Neural cell (in vitro differentiated cells): ENCODE measurements at regions not wholly inside any gene's neighbourhood (a gene's known extent, or its start where the extent isn't known, plus 50 kb on each side); places are given as distances from the start of the nearest gene placed in this dataset.

ENCODE experiments used
- H2AFZ ChIP-seq: fragments of 200-600, 300-800 bp; sonication (generic), shearing (Covaris generic); 2 replicates; pipeline ENCODE4 v1.6.0; 2014; ENCODE audit warnings: low read depth, mild to moderate bottlenecking, antibody characterized with exemption, low read length, moderate library complexity
- H3F3A ChIP-seq: fragments of 200-600 bp; shearing (Covaris generic); 2 replicates; pipeline ENCODE4 v1.6.1; 2016; ENCODE audit warnings: mild to moderate bottlenecking, moderate library complexity, mixed read lengths, antibody characterized with exemption, low read length; ENCODE audit not compliant: insufficient read depth, poor library complexity, severe bottlenecking
- H3K27ac ChIP-seq: fragments of 200-600, 300-800 bp; sonication (generic), shearing (Covaris generic); 2 replicates; pipeline ENCODE4 v1.5.1; 2014; ENCODE audit warnings: mild to moderate bottlenecking, low read length, moderate library complexity
- H3K27me3 ChIP-seq: fragments of 300-800, 200-600 bp; sonication (generic), shearing (Covaris generic); 2 replicates; pipeline ENCODE4 v1.6.0; 2014; ENCODE audit warnings: mild to moderate bottlenecking, low read depth, low read length, moderate library complexity; ENCODE audit not compliant: insufficient read depth
- H3K36me3 ChIP-seq: fragments of 300-800, 200-600 bp; sonication (generic), shearing (Covaris generic); 2 replicates; pipeline ENCODE4 v1.5.1; 2014; ENCODE audit warnings: mild to moderate bottlenecking, antibody characterized with exemption, low read length, moderate library complexity; ENCODE audit not compliant: insufficient read depth
- H3K4me2 ChIP-seq: fragments of 300-800, 200-600 bp; sonication (generic), shearing (Covaris generic); 2 replicates; pipeline ENCODE4 v1.6.0; 2014; ENCODE audit warnings: mild to moderate bottlenecking, low read length
- H3K4me3 ChIP-seq: fragments of 300-800, 200-600 bp; sonication (generic), shearing (Covaris generic); 2 replicates; pipeline ENCODE4 v1.5.1; 2014; ENCODE audit warnings: mild to moderate bottlenecking, low read length, moderate library complexity
- H3K79me2 ChIP-seq: fragments of 200-600 bp; shearing (Covaris generic); replicated peaks from 2 replicates; pipeline ENCODE4 v1.6.0; 2014; ENCODE audit warnings: mild to moderate bottlenecking, low read length, moderate library complexity; ENCODE audit not compliant: insufficient read depth
- H3K9ac ChIP-seq: fragments of 300-800, 200-600 bp; sonication (generic), shearing (Covaris generic); 2 replicates; pipeline ENCODE4 v1.6.1; 2016; ENCODE audit warnings: mild to moderate bottlenecking, low read length, mixed read lengths
- H3K9me2 ChIP-seq: fragments of 200-600 bp; shearing (Covaris generic); 2 replicates; pipeline ENCODE4 v1.6.1; 2016; ENCODE audit warnings: mild to moderate bottlenecking, low read length, mixed read lengths; ENCODE audit not compliant: insufficient read depth
- H3K9me3 ChIP-seq: fragments of 200-600, 300-800 bp; sonication (generic), shearing (Covaris generic); 2 replicates; pipeline ENCODE4 v1.6.1; 2016; ENCODE audit warnings: mild to moderate bottlenecking, mixed run types, low read length, moderate library complexity, mixed read lengths
- H4K20me1 ChIP-seq: fragments of 200-600 bp; shearing (Covaris generic); 2 replicates; pipeline ENCODE4 v1.6.1; 2016; ENCODE audit warnings: mild to moderate bottlenecking, mixed run types; ENCODE audit not compliant: insufficient read depth
- CTCF ChIP-seq: fragments of 450-650 bp; IDR thresholded peaks from 2 replicates; pipeline ENCODE4 v1.5.1; 2014; ENCODE audit warnings: antibody characterized with exemption, mild to moderate bottlenecking, moderate library complexity; ENCODE audit not compliant: poor library complexity, severe bottlenecking
- EP300 ChIP-seq: fragments of 450-650 bp; conservative IDR thresholded peaks from 2 replicates; pipeline ENCODE4 v1.6.1; 2014; ENCODE audit warnings: antibody characterized with exemption, mild to moderate bottlenecking, moderate library complexity; ENCODE audit not compliant: poor library complexity, severe bottlenecking
- EZH2 ChIP-seq: fragments of 200-600, 300-800 bp; shearing (Covaris generic), sonication (generic); IDR thresholded peaks from 2 replicates; pipeline ENCODE4 v1.6.1; 2014; ENCODE audit warnings: antibody characterized with exemption, low read length, borderline replicate concordance, mild to moderate bottlenecking; ENCODE audit not compliant: insufficient read depth, poor library complexity, severe bottlenecking
- MXI1 ChIP-seq: fragments of 450-650 bp; conservative IDR thresholded peaks from 2 replicates; pipeline ENCODE4 v1.6.1; 2014; ENCODE audit warnings: antibody characterized with exemption, mild to moderate bottlenecking; ENCODE audit not compliant: poor library complexity, severe bottlenecking
- POLR2AphosphoS5 ChIP-seq: IDR thresholded peaks from 2 replicates; pipeline ENCODE4 v1.6.1; 2012
- RAD21 ChIP-seq: fragments of 450-650 bp; conservative IDR thresholded peaks from 2 replicates; pipeline ENCODE4 v1.6.1; 2014; ENCODE audit warnings: antibody characterized with exemption, mild to moderate bottlenecking, moderate library complexity
- REST ChIP-seq: IDR thresholded peaks from 2 replicates; pipeline ENCODE4 v1.6.1; 2012; ENCODE audit warnings: borderline replicate concordance
- SMC3 ChIP-seq: fragments of 450-650 bp; conservative IDR thresholded peaks from 2 replicates; pipeline ENCODE4 v1.6.1; 2014; ENCODE audit warnings: antibody characterized with exemption, mild to moderate bottlenecking, moderate library complexity; ENCODE audit not compliant: poor library complexity
- TAF1 ChIP-seq: IDR thresholded peaks from 2 replicates; pipeline ENCODE4 v1.6.1; 2012; ENCODE audit warnings: low read depth

DNA sequence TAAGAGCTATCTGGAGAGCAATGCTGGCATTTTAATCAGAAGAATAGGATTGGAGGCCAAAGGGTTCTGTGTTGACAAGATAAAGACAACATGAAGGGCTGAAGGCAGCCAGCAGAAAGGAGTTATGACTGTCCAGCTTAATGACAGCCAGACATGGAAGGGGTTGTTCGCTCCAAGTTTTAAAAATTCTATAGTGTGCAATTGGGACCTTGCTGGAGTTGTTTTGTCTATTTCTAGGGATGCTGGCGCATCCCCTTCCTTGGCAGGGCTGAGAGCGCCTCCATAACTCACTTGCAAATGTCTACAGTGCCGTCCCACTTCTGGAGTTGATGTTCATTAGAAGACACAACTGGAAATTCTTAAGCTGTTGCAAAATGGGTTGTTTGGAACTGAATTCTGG, 200.7 kb downstream of the TLE3 start:
- no peak overlapping the region for H2AFZ ChIP-seq
- no peak overlapping the region for H3K9ac ChIP-seq
- no peaks in the 10 kb centered on the region for H3K36me3 ChIP-seq
- H3K27me3 ChIP-seq, result no peaks in the 10 kb centered on the region
- no peak overlapping the region for H3K4me2 ChIP-seq
- no peaks in the 10 kb centered on the region for H3K9me3 ChIP-seq
- H3K27ac ChIP-seq, result no peak overlapping the region
- no peaks in the 10 kb centered on the region for H3F3A ChIP-seq
- no peaks in the 10 kb centered on the region for H3K9me2 ChIP-seq
- no peaks in the 10 kb centered on the region for H4K20me1 ChIP-seq
- H3K4me3 ChIP-seq, result no peak overlapping the region
- no peaks in the 10 kb centered on the region for H3K79me2 ChIP-seq
- TF ChIP-seq RAD21, result no peak
- TF ChIP-seq EZH2, result no peak
- no peak for TF ChIP-seq EP300
- no peak for TF ChIP-seq SMC3
- no peak for TF ChIP-seq MXI1
- no peak for TF ChIP-seq TAF1
- no peak for TF ChIP-seq REST
- no peak for TF ChIP-seq POLR2AphosphoS5

DNA sequence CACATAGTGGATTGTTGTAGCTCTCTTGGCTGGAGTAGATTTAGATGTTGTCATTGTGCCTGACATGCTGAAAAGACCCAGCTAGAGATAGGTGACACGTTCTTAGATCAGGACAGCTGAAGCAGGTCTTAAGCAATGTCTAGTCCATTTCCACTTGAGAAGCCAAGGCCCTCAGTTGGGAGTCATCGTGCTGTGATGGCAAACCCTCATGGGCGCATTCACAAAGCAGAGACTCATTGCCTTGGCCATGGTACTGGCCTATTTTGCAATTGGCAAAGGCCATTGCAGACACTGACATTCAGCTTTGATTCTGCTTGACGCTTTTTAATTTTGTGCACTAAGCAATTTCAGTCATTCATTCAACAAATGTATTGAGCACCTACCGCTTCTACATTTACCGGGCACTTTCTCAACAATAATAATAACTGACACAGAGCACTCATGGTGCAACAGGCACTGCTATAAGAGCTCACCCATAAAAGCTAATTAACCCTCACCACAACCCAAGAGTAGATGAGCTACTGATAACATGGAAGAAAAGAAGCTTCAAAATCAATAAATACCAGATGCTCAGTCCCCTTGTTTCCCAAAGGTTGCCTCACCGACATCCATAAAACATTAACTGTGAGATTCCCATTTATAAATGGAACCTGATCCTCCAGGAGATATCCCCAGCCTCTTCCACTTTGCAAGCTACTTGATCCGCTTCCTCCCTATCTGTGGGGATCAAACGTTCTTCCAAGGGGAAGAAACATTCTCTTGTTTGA, 200.1 kb downstream of the TLE3 start:
- Histone ChIP-seq H3F3A (no peaks in the 10 kb centered on the region), H3K4me2 (no peak overlapping the region)

More for the DNA sequence above, 200.1 kb downstream of the TLE3 start:
- Histone ChIP-seq H4K20me1 (no peaks in the 10 kb centered on the region), H3K79me2 (no peaks in the 10 kb centered on the region), H3K36me3 (no peaks in the 10 kb centered on the region), H3K9me2 (no peaks in the 10 kb centered on the region), H3K27ac (no peak overlapping the region), H3K4me3 (no peak overlapping the region), H3K27me3 (no peaks in the 10 kb centered on the region), H2AFZ (no peak overlapping the region), H3K9me3 (no peaks in the 10 kb centered on the region), H3K9ac (no peak overlapping the region)
- TF ChIP-seq EP300 (no peak), EZH2 (no peak), TAF1 (no peak), REST (no peak), CTCF (no peak), MXI1 (no peak), RAD21 (no peak), POLR2AphosphoS5 (no peak), SMC3 (no peak)
